OCI-LY7 (cell line): ENCODE measurements at regions not wholly inside any gene's neighbourhood (a gene's known extent, or its start where the extent isn't known, plus 50 kb on each side); places are given as distances from the start of the nearest gene placed in this dataset.
"Not testable (repeated sequence)": the region's sequence is repeated elsewhere in the genome, so short reads cannot be mapped to it uniquely, and the experiment has no call there.

Experiments
- BruUV-seq: library from RNA; stranded (reverse); fragments of 400-500 nt; replicated peaks from 2 replicates; lab custom pipeline; 2021; lab: Mats Ljungman, UMichigan
- CTCF ChIA-PET: fragments of 300-600 bp; sonication (Branson Sonifier 250); formaldehyde crosslinking; loops from one replicate; lab custom pipeline; 2022; ENCODE audit warnings: antibody characterized with exemption; ENCODE audit not compliant: unreplicated experiment; lab: Charles Lee
- POLR2A ChIA-PET: fragments of 300-600 bp; sonication (Branson Sonifier 250); formaldehyde crosslinking; loops from one replicate; lab custom pipeline; 2022; ENCODE audit warnings: antibody characterized with exemption; lab: Charles Lee
- DNase-seq: peaks from one replicate; pipeline ENCODE4 v3.0.0-alpha.2; 2015; ENCODE audit warnings: low spot score
- H2AFZ ChIP-seq: fragments of 200-600 bp; sonication (generic), shearing (Covaris generic); 2 replicates; pipeline ENCODE4 v1.6.1; 2014; ENCODE audit warnings: mild to moderate bottlenecking, antibody characterized with exemption, low read length, moderate library complexity
- H3K27ac ChIP-seq: fragments of 200-600 bp; sonication (generic); 2 replicates; pipeline ENCODE4 v1.5.1; 2014; ENCODE audit warnings: mixed run types, low read depth, mild to moderate bottlenecking, moderate library complexity, low read length, inconsistent platforms; ENCODE audit not compliant: poor library complexity, severe bottlenecking
- H3K36me3 ChIP-seq: fragments of 200-600 bp; sonication (generic); 2 replicates; pipeline ENCODE4 v1.6.1; 2014; ENCODE audit warnings: mild to moderate bottlenecking, antibody characterized with exemption, low read length, moderate library complexity, mixed read lengths; ENCODE audit not compliant: insufficient read depth
- H3K4me1 ChIP-seq: fragments of 200-600 bp; sonication (generic); 2 replicates; pipeline ENCODE4 v1.5.1; 2014; ENCODE audit warnings: mild to moderate bottlenecking, low read length; ENCODE audit not compliant: insufficient read depth, poor library complexity, severe bottlenecking
- H3K4me2 ChIP-seq: fragments of 200-600 bp; sonication (generic); 2 replicates; pipeline ENCODE4 v1.6.1; 2014; ENCODE audit warnings: mild to moderate bottlenecking, low read length
- H3K4me3 ChIP-seq: fragments of 200-600 bp; sonication (generic); 2 replicates; pipeline ENCODE4 v1.5.1; 2014; ENCODE audit warnings: mild to moderate bottlenecking, low read depth, low read length; ENCODE audit not compliant: poor library complexity, severe bottlenecking
- H3K79me2 ChIP-seq: fragments of 200-600 bp; sonication (generic); 2 replicates; pipeline ENCODE4 v1.6.1; 2016; ENCODE audit warnings: low read depth, mild to moderate bottlenecking, low read length, moderate library complexity, mixed read lengths; ENCODE audit not compliant: insufficient read depth
- H3K9me2 ChIP-seq: fragments of 200-600 bp; sonication (generic); 2 replicates; pipeline ENCODE4 v1.6.1; 2016; ENCODE audit warnings: mild to moderate bottlenecking, low read length, mixed read lengths; ENCODE audit not compliant: insufficient read depth
- H3K9me3 ChIP-seq: fragments of 200-600 bp; sonication (generic); 2 replicates; pipeline ENCODE4 v1.6.1; 2014; ENCODE audit warnings: mild to moderate bottlenecking, mixed run types, low read length, mixed read lengths
- H4K20me1 ChIP-seq: fragments of 200-600 bp; sonication (generic); 2 replicates; pipeline ENCODE4 v1.6.1; 2014; ENCODE audit warnings: mild to moderate bottlenecking, antibody characterized with exemption, low read length, moderate library complexity, mixed read lengths; ENCODE audit not compliant: insufficient read depth
- EZH2phosphoT487 ChIP-seq: fragments of 200-600 bp; sonication (generic); IDR thresholded peaks from 2 replicates; pipeline ENCODE4 v1.6.1; 2018; ENCODE audit warnings: low read depth, borderline replicate concordance, mild to moderate bottlenecking, mixed run types, antibody characterized with exemption, low read length, moderate library complexity, mixed read lengths
- intact Hi-C: fragments of 100-400 bp; cut with micrococcal nuclease; formaldehyde crosslinking; loops from one replicate; pipeline ENCODE4 v1.10.0; 2022; ENCODE audit not compliant: unreplicated experiment
- TF ChIP-seq, protein P1 (sequence below): fragments of 200-600 bp; sonication (generic); conservative IDR thresholded peaks from 2 replicates; pipeline ENCODE4 v1.5.1; 2014; ENCODE audit warnings: mild to moderate bottlenecking, antibody characterized with exemption, low read length, moderate library complexity, mixed read lengths

DNA sequence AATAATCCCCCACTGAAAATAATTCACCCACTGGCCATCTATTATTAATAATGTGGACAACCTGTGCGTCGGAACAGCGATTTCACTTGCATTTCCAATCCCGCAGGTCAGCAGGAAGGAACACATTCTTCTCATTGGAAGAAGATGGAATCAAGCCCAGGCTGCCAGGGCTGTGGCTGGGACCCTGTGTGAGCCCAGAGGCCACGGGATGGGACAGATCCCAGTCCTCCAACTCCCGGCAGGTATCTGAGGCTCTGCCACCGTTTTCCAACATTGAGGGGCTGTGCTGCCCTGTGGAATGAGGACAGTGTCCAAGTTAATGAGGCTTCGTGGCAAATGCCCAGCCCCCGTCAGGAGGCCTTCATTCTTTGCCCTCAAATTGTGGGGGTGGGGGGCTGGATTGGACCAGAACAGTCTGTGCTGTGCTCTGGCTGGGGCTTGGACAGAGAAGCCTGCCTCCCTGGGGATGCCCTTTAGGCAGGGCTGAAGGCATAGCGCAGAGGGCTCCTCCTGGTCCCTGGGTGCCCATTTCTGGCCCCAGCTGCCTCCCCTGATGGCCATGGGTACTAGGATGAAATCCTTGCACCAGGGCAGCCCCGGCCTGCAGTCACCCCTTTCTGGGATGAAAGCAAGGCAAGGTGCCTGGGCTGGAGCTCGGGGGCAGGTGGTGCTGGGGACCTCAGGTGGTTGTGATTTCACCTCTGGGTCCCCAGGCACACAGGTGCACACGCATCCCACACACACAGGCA, 195.0 kb upstream of the PPP1R26 start:
- TF ChIP-seq, protein P1, sequence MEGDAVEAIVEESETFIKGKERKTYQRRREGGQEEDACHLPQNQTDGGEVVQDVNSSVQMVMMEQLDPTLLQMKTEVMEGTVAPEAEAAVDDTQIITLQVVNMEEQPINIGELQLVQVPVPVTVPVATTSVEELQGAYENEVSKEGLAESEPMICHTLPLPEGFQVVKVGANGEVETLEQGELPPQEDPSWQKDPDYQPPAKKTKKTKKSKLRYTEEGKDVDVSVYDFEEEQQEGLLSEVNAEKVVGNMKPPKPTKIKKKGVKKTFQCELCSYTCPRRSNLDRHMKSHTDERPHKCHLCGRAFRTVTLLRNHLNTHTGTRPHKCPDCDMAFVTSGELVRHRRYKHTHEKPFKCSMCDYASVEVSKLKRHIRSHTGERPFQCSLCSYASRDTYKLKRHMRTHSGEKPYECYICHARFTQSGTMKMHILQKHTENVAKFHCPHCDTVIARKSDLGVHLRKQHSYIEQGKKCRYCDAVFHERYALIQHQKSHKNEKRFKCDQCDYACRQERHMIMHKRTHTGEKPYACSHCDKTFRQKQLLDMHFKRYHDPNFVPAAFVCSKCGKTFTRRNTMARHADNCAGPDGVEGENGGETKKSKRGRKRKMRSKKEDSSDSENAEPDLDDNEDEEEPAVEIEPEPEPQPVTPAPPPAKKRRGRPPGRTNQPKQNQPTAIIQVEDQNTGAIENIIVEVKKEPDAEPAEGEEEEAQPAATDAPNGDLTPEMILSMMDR, result no peak
- TF ChIP-seq EZH2phosphoT487, result no peak
- intact Hi-C loops, result no loop called here
- H3K79me2 ChIP-seq, result no peaks in the 10 kb centered on the region

DNA sequence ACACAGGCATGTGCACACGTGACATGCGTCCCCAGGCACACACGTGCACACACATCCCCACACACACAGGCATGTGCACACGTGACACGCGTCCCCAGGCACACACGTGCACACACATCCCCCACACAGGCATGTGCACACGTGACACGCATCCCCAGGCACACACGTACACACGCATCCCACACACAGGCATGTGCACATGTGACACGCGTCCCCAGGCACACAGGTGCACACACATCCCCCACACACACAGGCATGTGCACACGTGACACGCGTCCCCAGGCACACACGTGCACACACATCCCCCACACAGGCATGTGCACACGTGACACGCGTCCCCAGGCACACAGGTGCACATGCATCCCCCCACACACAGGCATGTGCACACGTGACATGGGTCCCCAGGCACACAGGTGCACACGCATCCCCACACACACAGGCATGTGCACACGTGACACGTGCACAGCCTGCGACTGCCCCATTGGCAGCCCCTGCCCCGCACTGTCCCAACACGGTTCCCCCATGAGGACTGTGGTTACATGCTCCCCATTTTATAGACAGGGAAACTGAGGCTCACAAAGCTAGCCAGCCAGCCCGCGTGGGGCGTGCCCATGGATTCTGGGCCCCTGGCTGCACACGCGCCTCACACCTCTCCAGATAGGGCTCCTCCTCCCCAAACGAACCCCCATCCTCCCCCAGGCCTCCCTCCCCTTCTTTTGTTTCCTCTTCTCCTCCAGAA, 193.2 kb upstream of the PPP1R26 start:
- H4K20me1 ChIP-seq, H3K4me3 ChIP-seq, CTCF ChIA-PET, H3K9me3 ChIP-seq, H3K27ac ChIP-seq, H2AFZ ChIP-seq, DNase-seq, H3K36me3 ChIP-seq, H3K4me2 ChIP-seq, H3K4me1 ChIP-seq, intact Hi-C loops, BruUV-seq, H3K79me2 ChIP-seq, H3K9me2 ChIP-seq: not testable (repeated sequence)
- POLR2A ChIA-PET, result interaction anchor here (0.6 kb wide), 1 partner anchor 383 kb away, joined by 3 read pairs; no protein-coding TSS in a partner anchor

More for the DNA sequence above, 195.0 kb upstream of the PPP1R26 start:
- ChIA-PET CTCF (no interaction called here), POLR2A (no interaction called here)
- no peak overlapping the region for H2AFZ ChIP-seq
- no peak for DNase-seq
- H3K4me3 ChIP-seq, result no peak overlapping the region
- H4K20me1 ChIP-seq, result no peaks in the 10 kb centered on the region
- no TSS peak for BruUV-seq
- H3K9me3 ChIP-seq, result no peaks in the 10 kb centered on the region
- no peaks in the 10 kb centered on the region for H3K36me3 ChIP-seq
- H3K27ac ChIP-seq, result no peak overlapping the region
- no peak overlapping the region for H3K4me2 ChIP-seq
- no peaks in the 10 kb centered on the region for H3K9me2 ChIP-seq
- no peaks in the 10 kb centered on the region for H3K4me1 ChIP-seq

DNA sequence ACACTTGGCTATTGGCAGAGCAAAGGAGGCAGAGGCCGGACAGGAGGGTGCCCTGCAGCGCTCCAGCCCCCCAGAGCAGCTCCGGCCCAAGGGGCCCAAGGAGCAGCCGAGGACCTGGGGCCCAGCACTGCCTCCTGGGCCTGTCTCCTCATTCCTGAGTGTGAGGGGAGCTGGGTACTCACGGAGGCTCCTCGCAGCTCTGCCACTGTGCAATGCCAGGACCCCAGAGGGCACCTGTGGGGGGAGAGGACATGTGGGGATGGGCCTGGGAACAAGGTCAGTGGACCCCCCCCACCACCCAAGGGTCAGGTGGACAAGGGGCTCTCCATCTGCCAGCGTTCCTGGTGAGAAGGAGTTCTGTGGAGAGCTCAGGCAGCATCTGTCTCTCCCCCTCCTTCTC, 192.6 kb upstream of the PPP1R26 start:
- no peak overlapping the region for H3K27ac ChIP-seq
- no peaks in the 10 kb centered on the region for H3K9me2 ChIP-seq
- ChIA-PET POLR2A (interaction anchor here (0.6 kb wide), 1 partner anchor 384 kb away, joined by 3 read pairs; no protein-coding TSS in a partner anchor), CTCF (no interaction called here)
- H3K9me3 ChIP-seq, result no peaks in the 10 kb centered on the region
- DNase-seq, result no peak
- H3K4me3 ChIP-seq, result no peak overlapping the region
- H3K4me2 ChIP-seq, result no peak overlapping the region
- TF ChIP-seq EZH2phosphoT487, result no peak
- TF ChIP-seq, protein P1, result no peak
- no peaks in the 10 kb centered on the region for H3K36me3 ChIP-seq
- intact Hi-C loops, result no loop called here
- no peaks in the 10 kb centered on the region for H4K20me1 ChIP-seq
- no peaks in the 10 kb centered on the region for H3K4me1 ChIP-seq
- no TSS peak for BruUV-seq
- H2AFZ ChIP-seq, result no peak overlapping the region
- no peaks in the 10 kb centered on the region for H3K79me2 ChIP-seq
